ENCODE measurements at regions not wholly inside any gene's neighbourhood (a gene's known extent, or its start where the extent isn't known, plus 50 kb on each side); places are given as distances from the start of the nearest gene placed in this dataset.

GRCh38 chr18:71784777-71785176 lies 759.4 kb downstream of the CBLN2 start:
- no peak for TF ChIP-seq CTCF (IDR thresholded peaks at IDR 0.05; ENCODE audit: extremely low read depth, missing control alignments)
- peak; percentile 5 for DNase-seq (ENCODE audit: low spot score)

- TF ChIP-seq CTCF (IDR thresholded peaks at IDR 0.05; ENCODE audit: extremely low read depth, missing control alignments), result no peak
- no peak for DNase-seq (ENCODE audit: low spot score)
Measured at GRCh38 chr18:71760541-71760940, 783.6 kb downstream of the CBLN2 start.

- no peak for TF ChIP-seq CTCF (IDR thresholded peaks at IDR 0.05; ENCODE audit: extremely low read depth, missing control alignments)
- no peak for DNase-seq (ENCODE audit: low spot score)
Measured at GRCh38 chr18:71754246-71754645, 789.9 kb downstream of the CBLN2 start.

GRCh38 chr18:71743634-71744033 lies 800.5 kb downstream of the CBLN2 start:
- no peak for TF ChIP-seq CTCF (IDR thresholded peaks at IDR 0.05; ENCODE audit: extremely low read depth, missing control alignments)
- DNase-seq (ENCODE audit: low spot score), result no peak

- DNase-seq (ENCODE audit: low spot score), result no peak
- no peak for TF ChIP-seq CTCF (IDR thresholded peaks at IDR 0.05; ENCODE audit: extremely low read depth, missing control alignments)
Measured at GRCh38 chr18:71729611-71730010, 814.5 kb downstream of the CBLN2 start.

- TF ChIP-seq CTCF (IDR thresholded peaks at IDR 0.05; ENCODE audit: extremely low read depth, missing control alignments), result no peak
Measured at GRCh38 chr18:71727909-71728308, 816.2 kb downstream of the CBLN2 start.

GRCh38 chr18:71725256-71725655 lies 818.9 kb downstream of the CBLN2 start:
- no peak for TF ChIP-seq CTCF (IDR thresholded peaks at IDR 0.05; ENCODE audit: extremely low read depth, missing control alignments)
- no peak for DNase-seq (ENCODE audit: low spot score)

More at GRCh38 chr18:71727909-71728308, 816.2 kb downstream of the CBLN2 start:
- no peak for DNase-seq (ENCODE audit: low spot score)
